K562 (cell line): ENCODE measurements at regions not wholly inside any gene's neighbourhood (a gene's known extent, or its start where the extent isn't known, plus 50 kb on each side); places are given as distances from the start of the nearest gene placed in this dataset.

Source experiments
- CREB1 ChIP-seq, 2 experiments: sonication (generic) in 1 of 2; formaldehyde crosslinking in 1 of 2; IDR thresholded peaks; 2 replicates each; pipeline versions ENCODE4 v1.6.1 to v1.8.0; 2012 to 2022; ENCODE audit warnings: inconsistent platforms in 1 of 2, mild to moderate bottlenecking in 1 of 2, missing genetic modification reagents in 1 of 2, moderate library complexity in 1 of 2
- EP300 ChIP-seq: IDR thresholded peaks from 2 replicates; pipeline ENCODE4 v1.6.1; 2012; ENCODE audit warnings: low read length, improper control_type of control experiment
- NFE2 ChIP-seq: IDR thresholded peaks from 2 replicates; pipeline ENCODE4 v1.6.1; 2014; ENCODE audit warnings: antibody characterized with exemption, low read depth
- PHF20 ChIP-seq: fragments of 450-650 bp; IDR thresholded peaks from 2 replicates; pipeline ENCODE4 v1.6.1; 2018; ENCODE audit not compliant: partially characterized antibody
- REST ChIP-seq, 2 experiments: fragments of 450-650 bp; formaldehyde crosslinking in 1 of 2; IDR thresholded peaks; 2 replicates each; pipeline versions ENCODE4 v1.4.0 to v1.6.1; 2014 to 2020; ENCODE audit warnings: mild to moderate bottlenecking in 2 of 2, borderline replicate concordance in 1 of 2, low read depth in 1 of 2
- SIN3B ChIP-seq: fragments of 450-650 bp; IDR thresholded peaks from 2 replicates; pipeline ENCODE4 v1.6.1; 2017; ENCODE audit warnings: low read depth, mild to moderate bottlenecking, moderate library complexity
- TEAD1 ChIP-seq, 2 experiments: fragments of 450-650 bp in 1 of 2; sonication (generic) in 1 of 2; formaldehyde crosslinking; IDR thresholded peaks; 2 replicates each; pipeline versions ENCODE4 v1.4.0 to v1.8.0; 2020 to 2022; ENCODE audit warnings: mild to moderate bottlenecking in 2 of 2, missing genetic modification reagents in 1 of 2

GRCh38 chr18:29930231-29930630, 1112.3 kb downstream of the DSC3 start (continued):
- TF ChIP-seq REST (IDR thresholded peaks at IDR 0.05; ENCODE audit: borderline replicate concordance) (no peak), REST (CRISPR knock-in tag; IDR thresholded peaks at IDR 0.05; ENCODE audit: low read depth) (no peak), EP300 (no peak), CREB1 (IDR thresholded peaks at IDR 0.05) (no peak), CREB1 (CRISPR knock-in tag; IDR thresholded peaks at IDR 0.05) (no peak), SIN3B (no peak), TEAD1 (CRISPR knock-in tag; IDR thresholded peaks at IDR 0.05) (no peak), PHF20 (no peak), NFE2 (no peak)
